GM12874 (cell line): ENCODE measurements at regions not wholly inside any gene's neighbourhood (a gene's known extent, or its start where the extent isn't known, plus 50 kb on each side); places are given as distances from the start of the nearest gene placed in this dataset.

Experiments used
- CTCF ChIP-seq: IDR thresholded peaks from 2 replicates; pipeline ENCODE4 v1.5.1; 2011; ENCODE audit warnings: low read depth, mild to moderate bottlenecking, control low read depth, low read length, moderate library complexity; ENCODE audit not compliant: insufficient read depth

- no peak for TF ChIP-seq CTCF
Measured at GRCh38 chrX:9160698-9161329, 126.9 kb upstream of the FAM9B start.

GRCh38 chrX:9162698-9163097 lies 128.8 kb upstream of the FAM9B start:
- TF ChIP-seq CTCF: no peak

- TF ChIP-seq CTCF: no peak
Measured at GRCh38 chrX:9163214-9163709, 129.3 kb upstream of the FAM9B start.

- no peak for TF ChIP-seq CTCF
Measured at GRCh38 chrX:9164086-9164485, 130.2 kb upstream of the FAM9B start.

- TF ChIP-seq CTCF: no peak
Measured at GRCh38 chrX:9164533-9165426, 130.9 kb upstream of the FAM9B start.

GRCh38 chrX:9166584-9166944 lies 132.6 kb upstream of the FAM9B start:
- TF ChIP-seq CTCF: no peak

GRCh38 chrX:9171841-9172463 lies 138.0 kb upstream of the FAM9B start:
- no peak for TF ChIP-seq CTCF
